Bronchial epithelial cell (primary cell): ENCODE measurements at regions not wholly inside any gene's neighbourhood (a gene's known extent, or its start where the extent isn't known, plus 50 kb on each side); places are given as distances from the start of the nearest gene placed in this dataset.

Source experiments
- DNase-seq: peaks from one replicate; pipeline ENCODE4 v3.0.0-alpha.2; 2010; ENCODE audit warnings: low read depth
- FAIRE-seq: peaks from 2 replicates; lab custom pipeline; 2011; peaks lifted over from hg19 to GRCh38; lab: Jason Lieb, UNC
- H3K27me3 ChIP-seq: 2 replicates; pipeline ENCODE4 v1.5.1; 2011; ENCODE audit warnings: low read length; ENCODE audit not compliant: control insufficient read depth, insufficient read depth
- H3K36me3 ChIP-seq: 2 replicates; pipeline ENCODE4 v1.5.1; 2011; ENCODE audit warnings: low read length; ENCODE audit not compliant: control insufficient read depth, insufficient read depth
- H3K4me3 ChIP-seq: 2 replicates; pipeline ENCODE4 v1.5.1; 2011; ENCODE audit warnings: mild to moderate bottlenecking, low read depth, low read length, control low read depth
- CTCF ChIP-seq: IDR thresholded peaks from 2 replicates; pipeline ENCODE4 v1.5.1; 2011; ENCODE audit warnings: mild to moderate bottlenecking, moderate library complexity, low read length, control low read depth, inconsistent platforms; ENCODE audit not compliant: insufficient read depth, severe bottlenecking

DNA sequence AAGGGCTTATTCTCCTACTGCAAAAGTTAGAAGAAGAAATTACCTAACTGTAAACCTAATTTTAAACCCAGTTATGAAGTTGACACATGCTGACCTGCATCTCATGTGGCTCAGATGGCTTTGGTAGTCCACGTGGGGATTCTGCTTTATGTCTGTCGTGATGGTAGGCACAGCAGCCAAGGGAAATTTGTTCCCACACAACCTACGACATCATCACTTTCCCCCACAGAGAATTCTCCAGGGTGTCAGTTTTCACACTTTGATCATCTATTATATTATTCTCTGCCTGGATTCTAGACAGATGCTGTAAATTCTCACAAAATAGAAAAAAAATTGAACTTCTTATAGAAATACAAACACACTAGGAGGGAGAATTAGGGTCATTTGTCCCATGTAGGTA, 70.6 kb downstream of the PTHLH start:
- no peak for FAIRE-seq
- Histone ChIP-seq H3K36me3 (no peaks in the 10 kb centered on the region), H3K27me3 (no peaks in the 10 kb centered on the region), H3K4me3 (no peak overlapping the region)
- no peak for TF ChIP-seq CTCF
- peak; percentile 23 for DNase-seq

DNA sequence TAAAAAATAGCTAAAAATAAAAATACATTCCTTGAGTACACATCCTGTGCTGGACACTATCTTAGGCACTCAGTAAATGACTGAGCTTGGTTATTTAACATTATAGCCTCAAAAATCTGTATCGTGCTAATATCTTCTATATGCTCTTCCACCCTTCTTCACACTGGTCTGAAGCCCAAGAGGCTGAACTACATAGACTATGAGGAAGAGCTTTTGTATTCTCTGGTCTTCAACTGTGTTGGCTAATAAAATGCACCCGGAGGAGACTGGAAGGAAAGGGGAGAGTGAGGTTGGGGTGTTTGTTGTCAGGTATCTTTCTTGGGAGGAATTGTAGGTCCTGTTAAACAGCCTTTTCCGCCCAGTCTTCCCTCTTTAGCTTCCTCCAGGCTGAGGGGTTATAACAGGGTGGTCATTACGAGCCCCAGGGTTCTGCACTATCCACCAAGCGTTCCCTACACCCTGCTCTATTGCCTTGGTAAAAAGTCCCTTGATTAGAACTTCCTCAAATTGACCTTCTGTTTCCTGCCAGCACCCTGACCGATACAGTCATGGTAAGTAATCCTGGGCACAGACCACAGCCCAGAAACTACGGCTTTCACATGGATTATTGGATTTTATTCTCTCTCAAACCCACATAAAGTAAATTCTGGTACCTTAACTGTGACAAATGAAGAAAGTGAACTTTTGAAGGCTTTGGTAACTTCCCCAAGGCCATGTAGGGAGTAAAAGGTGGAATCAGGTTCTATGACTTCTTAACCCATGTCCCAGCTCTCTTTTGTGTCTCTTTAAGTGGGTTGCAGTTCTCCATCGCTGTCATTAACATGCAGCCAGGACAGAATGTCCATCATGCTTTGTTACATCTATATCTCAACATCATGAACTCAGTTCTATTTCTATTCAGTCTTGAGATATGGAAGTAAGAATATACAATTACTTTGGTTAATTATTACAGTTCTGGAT, 71.3 kb downstream of the PTHLH start:
- no peaks in the 10 kb centered on the region for H3K36me3 ChIP-seq
- FAIRE-seq (no peak), DNase-seq (no peak)
- H3K27me3 ChIP-seq, result no peaks in the 10 kb centered on the region
- no peak overlapping the region for H3K4me3 ChIP-seq
- no peak for TF ChIP-seq CTCF

DNA sequence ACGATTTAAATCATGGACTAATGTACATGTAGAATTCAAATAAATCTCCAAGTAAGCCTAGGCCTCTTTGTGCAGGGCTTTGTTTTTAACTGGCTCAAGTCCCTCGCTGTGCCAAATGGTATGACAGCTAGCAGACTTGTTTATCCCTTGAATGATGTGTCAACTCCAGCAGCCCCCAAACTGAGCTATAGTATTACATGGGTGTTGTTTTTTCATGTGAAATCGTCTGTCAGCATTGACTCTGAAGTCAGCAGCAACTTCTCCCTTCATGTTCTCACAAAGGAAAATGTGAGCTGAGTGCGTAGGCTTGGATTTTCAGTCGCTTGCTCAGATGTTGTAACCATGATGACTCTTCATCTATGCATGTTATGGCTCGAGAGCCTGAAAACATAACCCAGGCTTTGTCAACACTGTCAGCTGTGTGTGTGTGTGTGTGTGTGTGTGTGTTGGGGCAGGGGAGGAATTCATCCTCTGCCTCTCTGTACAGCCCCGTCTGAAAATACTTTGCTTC, 73.3 kb downstream of the PTHLH start:
- peak; percentile 100 for DNase-seq

DNA sequence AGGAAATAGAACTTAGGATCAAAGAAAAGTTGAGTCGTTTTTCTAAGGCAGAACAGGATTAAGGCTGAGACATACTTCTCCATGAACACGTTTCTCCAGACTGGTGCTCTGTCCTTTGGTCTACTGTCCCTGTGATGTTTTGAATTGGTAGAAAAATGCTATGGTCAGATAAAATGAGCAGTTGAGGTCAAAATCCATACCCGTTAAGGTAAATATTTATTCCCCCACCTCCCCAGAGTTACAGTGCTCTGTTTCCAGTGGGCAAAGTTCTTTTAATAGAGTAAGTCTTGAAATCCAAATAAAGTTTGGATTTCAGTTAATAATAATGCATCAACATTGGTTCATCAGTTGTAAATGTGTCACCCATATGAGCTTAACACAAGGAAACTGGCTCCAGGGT, 74.5 kb downstream of the PTHLH start:
- no peaks in the 10 kb centered on the region for H3K36me3 ChIP-seq
- no peak for TF ChIP-seq CTCF
- H3K4me3 ChIP-seq, result no peak overlapping the region
- no peak for FAIRE-seq
- H3K27me3 ChIP-seq, result no peaks in the 10 kb centered on the region
- peak; percentile 28 for DNase-seq

More for the DNA sequence above, 73.3 kb downstream of the PTHLH start:
- no peak for TF ChIP-seq CTCF
- Histone ChIP-seq H3K36me3 (no peaks in the 10 kb centered on the region), H3K4me3 (no peak overlapping the region), H3K27me3 (no peaks in the 10 kb centered on the region)
- FAIRE-seq, result peak; percentile 98

DNA sequence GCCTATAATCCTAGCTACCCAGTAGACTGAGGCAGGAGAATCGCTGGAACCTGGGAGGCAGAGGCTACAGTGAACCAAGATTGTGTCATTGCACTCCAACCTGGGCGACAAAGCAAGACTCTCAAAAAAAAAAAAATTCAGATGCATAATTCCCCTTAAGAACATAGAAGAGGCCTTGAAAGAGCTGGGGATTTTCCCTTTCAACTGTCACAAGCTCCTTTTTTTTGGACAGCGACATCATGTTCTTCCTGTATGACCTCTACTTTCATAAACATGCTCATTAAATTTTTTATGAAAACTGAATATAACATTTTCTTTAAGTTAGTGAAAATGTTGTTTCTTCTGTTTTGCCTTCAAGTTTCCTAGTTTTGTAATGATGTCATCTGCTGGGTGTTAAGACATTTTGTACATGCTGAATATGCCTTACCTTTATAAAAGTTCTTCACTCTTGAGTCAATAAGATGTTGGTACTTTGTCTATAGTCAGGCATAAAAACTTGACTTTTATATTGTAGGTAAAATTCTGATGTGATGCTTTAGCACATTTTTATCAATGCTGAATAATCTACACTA, 76.0 kb downstream of the PTHLH start:
- DNase-seq, result no peak
- no peaks in the 10 kb centered on the region for H3K27me3 ChIP-seq
- H3K4me3 ChIP-seq, result no peak overlapping the region
- no peaks in the 10 kb centered on the region for H3K36me3 ChIP-seq
- TF ChIP-seq CTCF, result no peak
- FAIRE-seq, result no peak
